ENCODE measurements at regions not wholly inside any gene's neighbourhood (a gene's known extent, or its start where the extent isn't known, plus 50 kb on each side); places are given as distances from the start of the nearest gene placed in this dataset.

- Histone ChIP-seq H3K4me3 (ENCODE audit: insufficient read depth, low read depth, low read length) (no peak overlapping the region), H3K9me3 (ENCODE audit: control insufficient read depth, insufficient read depth, low read length) (no peaks in the 10 kb centered on the region), H4K91ac (ENCODE audit: insufficient read depth, low read depth, low read length) (no peak overlapping the region), H3K23ac (ENCODE audit: low read depth, low read length) (no peak overlapping the region), H3K56ac (ENCODE audit: extremely low read depth, insufficient read depth, low read length) (no peak overlapping the region), H2BK5ac (ENCODE audit: low read depth, low read length, poor library complexity, severe bottlenecking) (no peak overlapping the region), H3K4me1 (ENCODE audit: control insufficient read depth, insufficient read depth, low read length) (no peaks in the 10 kb centered on the region; the same call in 1 of the 2 replicates), H3K4ac (ENCODE audit: low read depth, low read length) (no peak overlapping the region), H3K9ac (ENCODE audit: low read depth, low read length) (no peak overlapping the region), H4K20me1 (ENCODE audit: insufficient read depth, low read length) (no peaks in the 10 kb centered on the region), H2BK120ac (ENCODE audit: low read depth, low read length) (no peak overlapping the region), H2AK5ac (ENCODE audit: low read depth, low read length) (no peak overlapping the region), H2BK15ac (ENCODE audit: low read depth, low read length) (no peak overlapping the region), H3K14ac (replicated peaks; ENCODE audit: low read depth, low read length) (no peak overlapping the region), H3K27ac (ENCODE audit: insufficient read depth, low read length) (no peak overlapping the region), H2AK9ac (replicated peaks; ENCODE audit: low read depth, low read length, poor library complexity) (no peak overlapping the region), H2BK20ac (ENCODE audit: low read depth, low read length) (no peak overlapping the region), H3K18ac (ENCODE audit: low read depth, low read length) (no peak overlapping the region), H3K36me3 (ENCODE audit: control insufficient read depth, insufficient read depth, low read length) (no peaks in the 10 kb centered on the region), H3K4me2 (ENCODE audit: low read depth, low read length) (no peak overlapping the region), H4K8ac (ENCODE audit: low read depth in 2 of 2, low read length in 2 of 2) (no peak overlapping the region), H3K79me1 (ENCODE audit: low read depth in 1 of 2, low read length in 2 of 2) (no peaks in the 10 kb centered on the region), H4K5ac (ENCODE audit: low read depth, low read length) (no peak overlapping the region), H3K27me3 (ENCODE audit: control insufficient read depth, insufficient read depth, low read length) (no peaks in the 10 kb centered on the region), H2AFZ (replicated peaks; ENCODE audit: low read length, poor library complexity) (no peak overlapping the region), H3K9me1 (ENCODE audit: insufficient read depth, low read length) (no peaks in the 10 kb centered on the region)
- BruUV-seq (replicated peaks): no TSS peak
- in situ Hi-C loops (cut with MboI; ENCODE audit: low sequenced_read_pairs) (no loop called here), intact Hi-C loops (cut with micrococcal nuclease) (no loop called here), dilution Hi-C loops (cut with HindIII; ENCODE audit: low sequenced_read_pairs, unreplicated experiment) (no loop called here)
- ChIA-PET POLR2A (ENCODE audit: unreplicated experiment) (no interaction called here), CTCF (no interaction called here)
- peak; percentile 33 for DNase-seq
- ATAC-seq (ENCODE audit: low read depth): peak; percentile 44
- no peak for TF ChIP-seq MXI1 (IDR thresholded peaks at IDR 0.05; ENCODE audit: borderline replicate concordance, low read depth, low read length)
Observed at GRCh38 chr5:111836426-111836825, 79.4 kb upstream of the NREP start.
